ENCODE measurements at regions not wholly inside any gene's neighbourhood (a gene's known extent, or its start where the extent isn't known, plus 50 kb on each side); places are given as distances from the start of the nearest gene placed in this dataset.

DNA sequence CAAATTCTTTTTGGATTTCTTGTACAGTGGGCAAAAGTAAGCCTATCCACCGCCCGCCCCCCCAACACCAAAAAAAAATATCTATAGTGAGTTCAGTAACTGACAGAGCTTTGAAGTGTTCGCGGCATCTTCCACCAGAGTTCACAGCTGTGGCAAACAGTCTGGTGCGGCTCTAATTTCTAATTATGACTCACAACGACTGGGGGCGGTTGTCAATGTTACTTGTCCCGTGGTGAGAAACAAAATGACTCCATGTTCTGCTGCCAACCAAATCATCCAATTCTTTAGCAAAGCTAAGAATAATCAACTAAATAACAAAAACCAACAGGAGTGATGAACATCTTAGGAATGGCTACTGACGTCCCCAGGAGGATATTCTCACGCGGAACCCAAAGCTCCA lies 392.5 kb upstream of the SALL3 start:
- no peaks in the 10 kb centered on the region for H3K27me3 ChIP-seq
- no peak for DNase-seq
- intact Hi-C loops (cut with DNase I; ENCODE audit: low total_unique reads) = no loop called here
- H3K4me1 ChIP-seq = no peaks in the 10 kb centered on the region
- H3K4me3 ChIP-seq = no peak overlapping the region
- H3K27ac ChIP-seq = no peak overlapping the region
- H3K9me3 ChIP-seq = peaks cover 0 to 3% (median 0%) of the 10 kb centered on the region in 3 donors
- TF ChIP-seq, protein P1, sequence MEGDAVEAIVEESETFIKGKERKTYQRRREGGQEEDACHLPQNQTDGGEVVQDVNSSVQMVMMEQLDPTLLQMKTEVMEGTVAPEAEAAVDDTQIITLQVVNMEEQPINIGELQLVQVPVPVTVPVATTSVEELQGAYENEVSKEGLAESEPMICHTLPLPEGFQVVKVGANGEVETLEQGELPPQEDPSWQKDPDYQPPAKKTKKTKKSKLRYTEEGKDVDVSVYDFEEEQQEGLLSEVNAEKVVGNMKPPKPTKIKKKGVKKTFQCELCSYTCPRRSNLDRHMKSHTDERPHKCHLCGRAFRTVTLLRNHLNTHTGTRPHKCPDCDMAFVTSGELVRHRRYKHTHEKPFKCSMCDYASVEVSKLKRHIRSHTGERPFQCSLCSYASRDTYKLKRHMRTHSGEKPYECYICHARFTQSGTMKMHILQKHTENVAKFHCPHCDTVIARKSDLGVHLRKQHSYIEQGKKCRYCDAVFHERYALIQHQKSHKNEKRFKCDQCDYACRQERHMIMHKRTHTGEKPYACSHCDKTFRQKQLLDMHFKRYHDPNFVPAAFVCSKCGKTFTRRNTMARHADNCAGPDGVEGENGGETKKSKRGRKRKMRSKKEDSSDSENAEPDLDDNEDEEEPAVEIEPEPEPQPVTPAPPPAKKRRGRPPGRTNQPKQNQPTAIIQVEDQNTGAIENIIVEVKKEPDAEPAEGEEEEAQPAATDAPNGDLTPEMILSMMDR (IDR thresholded peaks at IDR 0.05) = no peak
- no peaks in the 10 kb centered on the region for H3K36me3 ChIP-seq

DNA sequence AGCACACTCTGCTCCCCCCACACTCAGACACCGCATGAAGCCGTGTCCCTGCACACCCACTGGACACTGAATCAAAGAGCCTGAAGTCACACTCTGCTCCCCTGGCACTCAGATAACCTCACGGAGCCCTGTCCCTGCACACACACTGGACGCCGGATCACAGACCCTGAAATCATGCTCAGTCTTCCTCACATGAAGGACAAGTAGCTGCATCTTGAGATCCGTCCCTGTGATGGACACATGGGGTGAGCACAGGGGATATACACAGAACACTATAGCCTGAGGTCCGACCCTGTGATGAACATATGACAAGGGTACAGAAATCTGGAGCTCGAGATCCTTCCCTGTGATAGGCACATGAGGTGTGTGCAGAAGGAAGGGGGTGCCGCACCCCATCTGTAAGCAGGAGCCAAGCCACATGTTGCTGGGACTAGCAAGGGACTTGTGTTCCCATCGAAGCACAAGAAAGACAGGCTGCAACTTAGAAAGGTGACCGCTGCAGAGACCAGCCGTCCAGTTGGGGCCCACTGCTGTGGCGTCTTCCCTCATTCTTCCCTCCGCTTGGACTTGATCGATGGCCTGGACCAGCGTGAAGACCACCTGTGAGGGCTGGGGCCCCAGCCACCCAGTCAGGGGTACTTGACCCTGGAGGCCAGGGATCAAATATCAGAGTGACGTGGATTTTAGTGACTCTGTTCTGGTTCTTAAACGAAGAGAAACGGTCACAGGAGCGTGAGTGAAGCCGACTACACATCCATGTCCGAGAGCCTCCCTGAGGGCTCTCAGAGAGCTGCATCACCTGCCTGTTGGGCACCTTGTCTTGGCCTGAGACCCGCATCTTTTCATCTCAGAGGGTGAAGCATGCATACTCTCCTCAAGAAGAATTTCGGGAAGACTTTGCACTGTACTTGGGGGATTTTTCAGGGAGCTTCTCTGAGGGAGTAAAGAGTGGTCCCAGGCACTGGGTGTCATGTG lies 391.7 kb upstream of the SALL3 start:
- H3K9me3 ChIP-seq = peaks cover 0 to 3% (median 0%) of the 10 kb centered on the region in 3 donors
- no peak overlapping the region for H3K27ac ChIP-seq
- H3K4me3 ChIP-seq = no peak overlapping the region
- DNase-seq = no peak
- no peaks in the 10 kb centered on the region for H3K4me1 ChIP-seq
- TF ChIP-seq, protein P1 (IDR thresholded peaks at IDR 0.05) = no peak
- H3K27me3 ChIP-seq = no peaks in the 10 kb centered on the region
- no peaks in the 10 kb centered on the region for H3K36me3 ChIP-seq
- intact Hi-C loops (cut with DNase I; ENCODE audit: low total_unique reads) = no loop called here

DNA sequence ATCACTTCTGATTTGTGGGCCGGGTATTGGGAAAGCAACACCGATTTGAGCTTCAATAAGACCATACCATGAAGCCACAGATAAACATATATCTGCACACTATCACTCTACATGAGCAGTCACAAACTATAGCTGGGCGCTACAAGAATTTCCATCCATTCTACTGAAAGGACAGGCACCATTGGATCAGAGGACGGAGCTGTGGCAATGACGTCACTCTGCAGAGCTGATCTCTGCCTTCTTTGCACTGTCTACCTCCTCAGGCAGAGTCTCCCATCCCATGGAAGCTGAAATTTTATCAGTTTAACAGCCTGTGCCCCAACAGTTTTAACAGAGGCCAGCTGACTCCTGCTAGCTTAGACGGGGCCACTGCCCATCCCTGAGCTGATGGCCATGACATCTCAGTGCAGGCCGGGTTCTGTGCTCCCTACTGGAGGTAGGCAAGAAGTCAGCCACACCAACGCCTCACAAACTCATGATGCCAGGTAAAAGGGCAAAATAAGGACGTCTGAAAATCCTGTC lies 389.6 kb upstream of the SALL3 start:
- H3K9me3 ChIP-seq = peaks cover 0 to 3% (median 0%) of the 10 kb centered on the region in 3 donors
- DNase-seq = no peak

DNA sequence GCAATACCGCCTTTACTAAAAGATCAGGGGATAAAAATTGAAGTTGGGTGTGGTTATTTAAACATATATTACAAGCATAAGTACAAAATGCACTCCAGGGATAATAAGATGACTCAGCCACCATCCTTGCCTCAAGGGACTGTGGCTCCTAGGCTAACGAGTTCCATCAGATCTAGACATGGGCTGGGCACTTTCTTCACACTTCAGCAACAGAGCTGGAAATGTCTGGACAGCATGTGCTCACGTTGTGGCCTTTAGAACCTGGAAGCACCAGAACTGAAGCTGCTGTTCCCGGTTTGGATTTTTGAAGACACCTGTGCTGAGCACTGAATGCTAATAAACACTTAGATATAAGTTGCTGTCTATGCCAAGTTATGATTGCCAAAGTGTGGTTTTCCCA lies 384.2 kb upstream of the SALL3 start:
- no peak for DNase-seq
- intact Hi-C loops (cut with DNase I; ENCODE audit: low total_unique reads) = no loop called here
- Histone ChIP-seq H3K4me3 (no peak overlapping the region), H3K27me3 (no peaks in the 10 kb centered on the region), H3K36me3 (no peaks in the 10 kb centered on the region), H3K9me3 (peaks cover 0 to 3% (median 0%) of the 10 kb centered on the region in 3 donors), H3K27ac (no peak overlapping the region), H3K4me1 (no peaks in the 10 kb centered on the region)
- TF ChIP-seq, protein P1 (IDR thresholded peaks at IDR 0.05) = no peak

More for the DNA sequence above, 389.6 kb upstream of the SALL3 start:
- Histone ChIP-seq H3K27me3 (no peaks in the 10 kb centered on the region), H3K4me1 (no peaks in the 10 kb centered on the region), H3K36me3 (no peaks in the 10 kb centered on the region), H3K27ac (no peak overlapping the region), H3K4me3 (no peak overlapping the region)
- TF ChIP-seq, protein P1 (IDR thresholded peaks at IDR 0.05) = no peak
- intact Hi-C loops (cut with DNase I; ENCODE audit: low total_unique reads) = no loop called here

DNA sequence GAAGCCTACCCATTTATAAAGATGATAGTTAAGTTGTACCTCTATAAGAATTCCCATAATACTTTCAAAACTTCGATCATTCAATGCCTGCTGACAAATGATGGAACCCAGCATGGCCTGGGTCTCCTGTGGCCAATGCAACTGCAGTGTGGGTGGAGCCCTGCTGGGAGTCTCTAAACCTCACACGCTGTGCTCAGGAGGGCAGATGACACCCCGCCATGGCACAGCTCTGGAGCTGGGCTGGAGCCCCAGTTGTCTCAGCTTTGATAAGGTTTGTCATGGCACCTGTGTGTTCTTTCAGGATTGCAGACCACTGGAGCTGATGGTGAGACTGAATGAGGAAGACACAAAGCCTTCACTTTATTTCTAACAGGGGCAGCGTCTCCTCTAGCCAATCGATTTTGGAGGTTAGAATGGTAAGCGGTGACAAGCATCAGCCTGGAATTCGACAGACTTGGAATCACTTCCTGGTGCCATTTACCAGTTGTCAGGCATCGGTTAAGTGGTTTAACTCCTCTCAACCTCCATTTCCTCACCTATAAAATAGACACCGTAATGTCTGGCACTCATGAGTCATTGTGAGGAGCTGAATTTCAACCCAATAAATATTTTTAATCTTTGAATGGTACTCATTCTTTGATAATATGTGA lies 383.6 kb upstream of the SALL3 start:
- TF ChIP-seq, protein P1 (IDR thresholded peaks at IDR 0.05) = no peak
- intact Hi-C loops (cut with DNase I; ENCODE audit: low total_unique reads) = no loop called here
- H3K36me3 ChIP-seq = no peaks in the 10 kb centered on the region
- no peak overlapping the region for H3K27ac ChIP-seq
- no peaks in the 10 kb centered on the region for H3K4me1 ChIP-seq
- no peak for DNase-seq
- no peaks in the 10 kb centered on the region for H3K9me3 ChIP-seq
- no peaks in the 10 kb centered on the region for H3K27me3 ChIP-seq
- H3K4me3 ChIP-seq = no peak overlapping the region
